HG03103 (cell line): ENCODE measurements at regions not wholly inside any gene's neighbourhood (a gene's known extent, or its start where the extent isn't known, plus 50 kb on each side); places are given as distances from the start of the nearest gene placed in this dataset.
"Not testable (repeated sequence)": the region's sequence is repeated elsewhere in the genome, so short reads cannot be mapped to it uniquely, and the experiment has no call there.

Experiments
- ATAC-seq: cut with Tn5 transposase; IDR thresholded peaks from one replicate; pipeline ENCODE4 v1.9.1; 2021; ENCODE audit warnings: low read depth; ENCODE audit not compliant: unreplicated experiment

DNA sequence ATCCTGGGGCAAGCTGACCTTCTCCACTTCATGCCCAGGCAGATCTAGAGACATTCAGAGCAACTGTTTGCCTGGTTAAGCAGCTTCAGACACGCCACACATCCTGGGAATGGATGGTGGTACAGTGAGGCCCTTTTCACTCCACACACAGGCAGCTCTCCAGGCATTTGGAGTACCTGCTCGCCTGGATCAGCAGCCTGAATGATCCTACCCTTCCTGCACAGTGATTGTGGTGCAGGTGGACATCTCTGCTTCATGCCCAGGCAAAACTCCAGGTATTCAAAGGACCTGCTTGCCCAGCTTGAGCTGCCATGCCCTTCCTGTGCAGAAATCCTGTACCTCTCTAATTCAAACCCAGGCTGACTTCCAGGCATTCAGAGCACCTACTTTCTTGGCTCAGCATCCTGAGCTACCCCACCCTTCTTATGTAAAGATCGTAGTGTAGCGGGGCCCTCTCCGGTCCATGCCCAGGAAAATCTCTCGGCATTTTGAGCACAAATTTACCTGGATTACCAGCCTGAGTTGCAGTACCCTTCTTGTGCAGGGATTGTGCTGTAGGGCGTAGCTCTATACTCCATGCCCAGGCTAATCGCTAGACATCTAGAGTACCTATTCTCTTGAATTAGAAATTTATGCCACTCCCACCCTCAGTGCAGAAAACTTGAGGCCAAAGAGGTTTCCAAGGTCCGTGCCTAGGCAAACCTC is 972.8 kb downstream of the ANKRD7 start:
- peak; percentile 6 for ATAC-seq

DNA sequence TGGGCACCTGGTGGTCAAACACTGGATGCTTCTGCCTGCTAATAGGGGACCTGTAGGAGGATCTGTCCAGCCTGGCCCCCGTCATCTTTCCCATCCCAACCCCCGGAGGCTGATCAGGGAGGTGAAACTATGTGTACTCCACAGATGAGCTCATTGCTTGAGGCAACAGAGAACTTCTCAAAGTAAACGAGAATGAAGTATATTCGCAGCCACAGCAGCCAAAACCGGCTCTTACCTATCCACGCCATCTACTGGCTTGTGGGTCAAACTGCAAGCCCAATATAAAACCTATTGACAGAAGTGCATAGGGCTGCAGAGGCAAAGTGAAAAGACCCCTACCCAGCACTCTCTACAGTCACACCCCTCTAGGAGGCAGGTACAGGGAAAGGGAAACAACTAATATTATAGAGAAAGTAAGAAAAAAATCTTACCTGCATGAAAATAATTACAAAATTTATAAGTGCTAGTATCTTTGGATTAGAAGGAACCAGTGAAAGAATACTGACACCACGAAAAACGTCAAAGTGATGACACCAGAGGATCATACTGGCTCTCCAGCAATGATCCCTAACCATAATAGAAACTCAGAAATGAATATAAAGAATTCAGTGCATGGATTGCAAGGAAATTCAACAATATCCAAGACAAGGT is 973.5 kb downstream of the ANKRD7 start:
- peak; percentile 94 for ATAC-seq

DNA sequence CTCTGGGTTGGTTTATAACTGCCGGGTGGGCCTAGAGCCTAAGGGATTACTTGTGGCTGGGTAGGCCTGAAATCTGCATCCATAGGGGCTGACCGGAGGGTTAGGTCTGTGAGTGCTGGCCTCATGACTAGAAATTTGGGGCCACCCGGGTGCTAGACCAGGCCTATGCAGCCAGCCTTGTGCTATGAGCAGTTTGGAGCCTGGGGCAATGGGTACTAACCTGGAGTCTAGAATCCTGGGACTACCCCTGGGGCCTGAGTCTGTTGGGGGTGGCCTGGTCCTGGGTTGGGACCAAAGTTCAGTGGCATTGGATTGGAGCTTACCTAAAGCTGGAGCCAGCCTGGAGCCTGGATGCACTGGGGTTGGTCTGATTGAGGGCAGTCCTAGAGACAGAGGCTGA is 995.2 kb downstream of the ANKRD7 start:
- ATAC-seq, result no peak

DNA sequence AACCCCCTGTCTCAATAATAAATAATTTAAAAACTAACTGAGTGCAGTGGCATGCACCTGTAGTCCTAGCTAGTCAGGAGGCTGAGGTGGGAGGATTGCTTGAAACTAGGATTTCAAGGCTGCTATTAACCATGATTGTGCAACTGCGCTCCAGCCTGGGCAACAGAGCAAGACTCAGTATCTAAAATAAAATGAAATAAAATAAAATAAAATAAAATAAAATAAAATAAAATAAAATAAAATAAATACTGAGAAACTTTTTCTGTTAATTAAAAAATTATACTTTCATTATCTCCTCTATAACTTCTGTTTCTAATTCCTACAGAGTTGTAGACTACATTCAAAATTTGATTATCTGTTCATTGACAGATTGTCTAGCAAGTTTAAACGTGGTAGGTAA is 999.4 kb downstream of the ANKRD7 start:
- no peak for ATAC-seq

DNA sequence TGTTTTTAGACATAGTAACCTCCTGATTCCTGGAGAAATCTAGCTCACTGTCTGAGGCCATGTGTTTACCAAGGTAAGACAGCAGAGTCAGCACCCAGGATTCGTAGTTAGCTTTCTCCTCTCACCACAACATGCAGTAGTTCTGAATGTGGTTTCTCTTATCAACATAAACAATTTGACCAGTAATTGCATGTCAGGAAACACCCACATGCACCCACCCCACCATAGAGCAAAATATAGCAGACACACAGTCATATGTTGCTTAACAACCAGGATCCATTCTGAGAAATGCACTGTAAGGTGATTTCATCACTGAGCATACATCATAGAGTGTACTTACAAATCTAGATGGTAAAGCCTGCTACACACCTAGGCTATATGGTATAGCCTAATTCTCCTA is 1004.0 kb downstream of the ANKRD7 start:
- no peak for ATAC-seq

DNA sequence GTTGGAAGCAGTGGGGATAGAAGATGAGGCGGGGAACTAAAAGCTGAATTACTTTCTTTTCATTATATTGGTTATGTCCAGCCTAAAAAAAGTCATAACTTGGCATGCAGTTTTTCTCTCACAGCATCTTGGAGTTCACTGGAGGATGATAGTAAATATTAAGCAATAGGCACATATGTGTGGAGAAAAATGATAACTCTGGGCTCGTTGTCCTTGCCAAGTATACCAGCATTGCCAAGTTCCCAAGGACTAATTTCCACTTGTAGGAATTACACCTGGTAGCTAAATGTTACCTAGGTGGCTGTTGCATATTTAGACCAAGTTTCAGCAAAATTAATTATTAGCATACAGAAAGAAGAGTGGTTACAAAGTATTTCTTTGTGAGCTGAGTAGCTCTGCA is 1007.6 kb downstream of the ANKRD7 start:
- no peak for ATAC-seq

DNA sequence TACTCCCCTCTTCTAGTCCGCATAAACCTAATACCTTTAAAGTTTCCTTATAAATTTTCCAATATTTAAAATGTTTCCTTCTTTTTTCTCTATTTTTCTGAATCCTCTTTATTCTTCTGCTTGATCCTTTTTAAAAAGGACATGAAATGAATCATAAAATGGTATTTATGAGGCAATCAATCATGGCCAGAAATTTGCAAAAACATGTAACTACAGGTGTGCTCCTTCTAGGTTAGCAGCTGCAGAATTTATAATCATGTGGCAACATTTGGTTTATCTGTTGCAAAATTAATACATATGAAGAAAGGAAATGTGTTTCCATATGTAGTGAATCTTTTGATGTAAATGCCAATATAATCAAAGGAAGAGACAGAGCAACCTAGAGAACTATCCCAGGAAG is 1008.5 kb downstream of the ANKRD7 start:
- no peak for ATAC-seq

DNA sequence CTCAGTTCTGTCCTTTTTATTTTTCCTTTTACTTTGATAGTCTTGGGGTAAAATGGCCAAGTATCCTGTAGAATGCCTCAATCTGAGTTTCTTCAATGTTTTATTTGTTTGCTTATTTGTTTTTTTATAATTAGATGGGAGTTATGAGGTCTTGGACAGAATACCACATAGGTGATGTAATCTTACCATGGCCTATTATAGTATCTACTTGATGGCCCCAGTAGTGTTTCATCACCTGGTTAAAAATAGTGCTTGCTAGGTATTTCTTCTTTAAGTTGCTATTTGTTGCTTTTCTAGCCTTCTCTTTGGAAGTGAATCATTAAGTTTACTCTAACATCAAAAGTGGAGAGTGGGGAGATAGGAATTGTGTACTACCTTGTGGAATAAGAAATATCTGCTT is 1020.0 kb upstream of the KCND2 start:
- no peak for ATAC-seq

DNA sequence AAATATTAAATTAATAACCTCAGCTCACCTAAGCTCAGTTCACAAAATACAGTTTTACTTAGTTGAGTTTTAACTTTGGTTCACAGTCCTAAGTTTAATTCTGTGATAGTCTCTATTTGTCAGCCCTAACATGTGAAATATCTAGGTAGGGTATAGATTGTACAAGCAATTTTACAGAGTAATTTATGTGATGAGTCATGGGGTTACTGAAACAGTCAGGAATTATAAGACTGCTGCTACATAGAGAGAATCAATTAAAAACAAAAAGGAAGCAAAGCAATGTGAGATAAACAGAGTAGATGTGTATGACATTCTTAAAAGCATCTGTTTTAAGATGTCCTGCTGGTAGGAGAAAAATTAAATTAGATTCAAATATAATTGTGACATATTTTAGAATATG is 1018.2 kb upstream of the KCND2 start:
- ATAC-seq, result no peak

DNA sequence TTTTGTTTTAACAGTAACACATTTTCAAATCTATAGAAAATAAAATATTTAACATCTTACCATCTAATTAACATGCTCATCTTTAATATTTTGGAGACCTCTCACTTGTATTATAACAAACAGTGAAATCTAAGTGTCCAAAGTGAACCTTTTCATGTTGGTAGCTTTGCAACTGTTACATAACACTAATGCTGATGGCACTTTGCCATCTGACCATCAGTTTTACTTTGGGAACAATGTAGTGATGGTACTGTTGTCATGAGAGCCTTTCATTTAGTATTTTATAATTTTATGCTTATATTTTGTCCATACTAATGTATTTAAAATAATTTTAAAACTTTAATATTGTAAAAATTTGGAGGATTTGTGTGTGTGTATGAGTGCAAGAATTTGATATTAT is 1017.0 kb upstream of the KCND2 start:
- ATAC-seq, result no peak

DNA sequence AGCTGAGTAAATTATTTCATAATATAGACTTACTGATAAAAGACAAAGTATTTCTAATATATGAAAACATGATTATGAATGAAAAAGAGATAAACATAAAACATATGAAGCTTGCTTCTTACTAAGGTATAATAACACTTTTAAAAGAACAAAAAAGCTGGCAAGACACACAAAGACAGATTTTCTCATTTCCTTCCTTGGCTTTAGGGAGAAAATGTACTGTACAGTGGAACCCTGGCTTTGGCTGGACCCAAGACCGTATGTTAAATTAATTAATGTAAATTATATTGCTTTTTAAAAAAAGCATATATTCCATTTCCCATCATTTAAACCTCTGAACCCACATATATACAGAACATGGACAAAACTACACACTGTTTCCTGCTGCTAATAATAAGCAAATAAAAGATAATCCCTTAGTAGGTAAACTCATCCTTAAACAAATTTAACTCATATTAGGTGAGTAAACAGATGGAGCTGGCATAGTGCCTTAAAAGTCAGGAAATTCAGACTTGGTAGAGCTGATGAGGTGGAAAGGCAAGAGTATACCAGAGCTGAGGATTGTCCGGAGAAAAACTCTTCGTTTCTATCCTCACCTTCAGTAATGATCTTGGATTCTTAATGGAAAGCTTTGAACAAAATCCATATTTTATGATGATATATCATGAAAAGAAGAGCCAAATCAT is 1016.4 kb upstream of the KCND2 start:
- ATAC-seq, result no peak

DNA sequence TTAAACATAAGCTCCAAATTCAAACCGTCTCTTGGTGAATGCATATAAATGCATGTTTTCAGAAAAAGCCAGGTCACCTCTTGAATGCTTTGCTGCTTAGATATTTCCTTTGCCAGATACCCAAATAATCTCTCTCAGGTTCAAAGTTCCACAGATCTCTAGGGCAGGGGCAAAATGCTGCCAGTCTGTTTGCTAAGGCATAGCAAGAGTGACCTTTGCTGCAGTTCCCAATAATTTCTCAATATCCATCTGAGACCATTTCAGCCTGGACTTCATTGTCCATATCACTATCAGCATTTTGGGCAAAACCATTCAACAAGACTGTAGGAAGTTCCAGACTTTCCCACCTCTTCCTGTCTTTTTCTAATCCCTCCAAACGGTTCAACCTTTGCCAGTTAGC is 1006.2 kb upstream of the KCND2 start:
- ATAC-seq, result not testable (repeated sequence)

DNA sequence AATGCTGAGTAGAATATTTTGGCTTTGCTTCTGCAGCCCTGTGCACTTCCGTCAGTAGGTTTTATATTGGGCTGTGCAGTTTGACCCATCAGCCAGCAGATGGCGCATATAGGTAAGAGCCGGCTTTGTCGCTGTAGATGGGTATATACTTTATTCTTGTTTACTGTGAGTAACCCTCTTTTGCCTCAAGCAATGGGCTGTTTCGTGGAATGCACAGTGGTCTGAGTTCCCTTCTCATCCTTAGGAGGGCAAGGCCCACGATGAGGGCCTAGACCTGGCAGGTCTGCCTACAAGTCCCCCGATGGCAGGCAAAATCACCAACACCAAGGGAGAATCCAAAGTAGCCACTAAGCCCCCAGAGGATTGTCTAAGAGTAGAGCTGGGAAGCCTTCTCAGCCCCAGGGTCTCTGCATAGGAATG is 1002.9 kb upstream of the KCND2 start:
- ATAC-seq, result peak; percentile 98

DNA sequence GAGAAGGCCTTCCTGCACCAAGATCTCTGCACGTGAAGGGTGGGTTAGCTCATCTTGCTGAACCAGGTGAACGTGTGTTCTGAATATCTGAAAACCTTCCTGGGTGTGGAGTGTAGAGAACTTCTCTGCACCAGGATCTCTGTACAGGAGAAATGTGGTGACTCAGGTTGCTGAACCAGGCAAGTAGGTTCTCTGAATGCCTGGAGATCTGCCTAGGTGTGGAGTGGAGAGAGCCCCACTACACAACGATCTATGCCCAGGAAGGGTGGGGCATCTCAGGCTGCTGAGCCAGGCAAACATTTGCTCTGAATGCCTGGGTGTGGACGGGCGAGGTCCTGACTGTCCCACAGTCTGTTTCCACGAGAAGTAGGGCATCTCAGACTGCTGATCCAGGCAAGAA is 1002.3 kb upstream of the KCND2 start:
- no peak for ATAC-seq

DNA sequence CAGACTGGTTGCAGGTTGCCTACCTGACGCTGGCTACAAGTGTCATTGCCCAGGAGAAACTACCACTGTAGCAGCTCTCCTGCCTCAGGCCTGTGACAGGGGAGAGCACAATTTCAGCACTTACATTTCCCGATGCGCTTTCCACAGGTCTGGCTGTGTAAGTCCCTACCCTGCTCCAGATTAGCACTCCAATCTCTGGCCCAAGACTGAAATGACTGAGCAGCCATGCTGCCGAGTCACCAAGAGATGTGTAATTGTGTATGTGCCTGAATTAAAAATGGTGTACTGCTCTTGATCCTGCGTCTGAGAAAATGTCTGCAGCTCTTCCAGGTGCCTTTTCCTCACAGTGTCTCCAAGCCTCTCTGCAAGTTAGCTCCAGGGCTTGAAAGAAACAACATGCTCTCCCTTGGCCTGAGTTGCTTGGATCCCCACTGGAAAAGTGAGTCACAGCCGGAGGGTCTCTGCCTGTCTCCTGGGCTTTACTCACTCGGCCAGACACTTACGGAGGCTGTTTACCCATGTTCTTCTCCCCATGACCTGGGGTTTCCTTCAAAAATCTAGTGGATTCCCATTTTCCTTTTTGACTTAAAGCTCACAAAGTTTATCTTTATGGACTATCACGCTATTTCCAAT is 1001.7 kb upstream of the KCND2 start:
- ATAC-seq, result no peak

DNA sequence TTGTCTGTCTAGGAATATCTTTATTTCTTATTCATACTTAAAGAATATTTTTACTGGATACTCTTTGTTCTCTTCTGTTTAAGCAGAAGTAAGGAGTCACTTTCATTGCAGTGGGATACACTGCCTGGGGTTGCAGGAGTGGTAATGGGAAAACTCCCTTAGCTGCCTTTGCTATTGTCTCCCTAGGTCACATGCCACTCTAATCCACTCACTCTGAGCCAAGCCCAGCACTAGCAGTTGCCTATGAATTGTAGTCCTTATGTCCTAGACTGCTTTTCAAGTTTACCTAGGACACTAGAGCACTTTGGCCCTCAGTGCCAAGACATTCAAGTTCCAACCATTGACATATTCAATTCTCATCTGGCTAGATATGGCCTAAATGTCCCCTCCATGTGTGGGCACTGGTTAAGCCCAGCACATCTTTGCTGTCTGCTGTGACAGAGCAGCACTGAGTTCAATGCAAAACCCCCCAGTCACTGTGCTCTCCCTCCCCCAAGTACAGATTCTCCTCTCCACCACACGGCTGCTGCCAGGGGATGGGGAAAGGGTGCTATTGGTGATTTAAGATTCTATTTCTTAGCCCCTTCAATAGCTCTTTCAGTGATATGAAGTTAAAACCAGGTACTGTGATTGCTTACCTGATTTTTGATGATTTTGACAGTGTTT is 991.7 kb upstream of the KCND2 start:
- no peak for ATAC-seq

DNA sequence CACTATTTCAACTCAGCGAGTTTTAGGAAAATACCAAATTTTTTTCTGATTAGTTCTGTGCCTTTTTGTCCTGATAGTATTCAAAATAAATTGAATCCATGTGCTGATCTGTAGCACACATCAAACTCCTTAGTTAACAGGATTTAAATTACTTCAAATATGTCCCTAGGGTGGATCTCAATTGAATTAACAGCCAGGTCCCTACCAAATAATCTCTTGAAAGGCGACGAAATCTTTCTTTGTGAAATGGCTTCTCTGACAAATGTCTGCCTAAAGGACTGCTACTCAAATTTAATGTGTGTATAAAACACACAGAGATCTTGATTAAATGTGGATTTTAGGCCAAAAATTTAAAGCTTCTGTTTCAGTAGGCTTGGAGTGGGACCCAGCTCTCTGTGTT is 989.6 kb upstream of the KCND2 start:
- ATAC-seq, result no peak

DNA sequence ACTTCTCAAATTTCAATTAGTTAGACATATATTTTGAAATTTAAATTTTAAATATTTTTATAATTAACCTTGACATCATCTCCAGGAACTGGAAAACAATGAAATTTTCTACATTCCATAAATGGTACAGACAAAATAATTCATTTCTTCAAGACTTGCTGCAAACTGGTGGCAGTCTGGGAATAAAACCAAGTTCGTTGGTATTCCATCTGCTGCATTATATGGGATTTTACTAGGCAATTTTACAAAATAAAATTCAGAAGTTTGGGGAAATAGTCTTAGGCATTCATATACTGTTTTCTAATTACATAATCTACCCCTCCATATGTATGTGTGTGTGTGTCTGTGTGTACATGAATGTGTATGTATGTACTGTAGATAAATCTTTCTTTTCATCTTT is 984.6 kb upstream of the KCND2 start:
- ATAC-seq, result no peak

DNA sequence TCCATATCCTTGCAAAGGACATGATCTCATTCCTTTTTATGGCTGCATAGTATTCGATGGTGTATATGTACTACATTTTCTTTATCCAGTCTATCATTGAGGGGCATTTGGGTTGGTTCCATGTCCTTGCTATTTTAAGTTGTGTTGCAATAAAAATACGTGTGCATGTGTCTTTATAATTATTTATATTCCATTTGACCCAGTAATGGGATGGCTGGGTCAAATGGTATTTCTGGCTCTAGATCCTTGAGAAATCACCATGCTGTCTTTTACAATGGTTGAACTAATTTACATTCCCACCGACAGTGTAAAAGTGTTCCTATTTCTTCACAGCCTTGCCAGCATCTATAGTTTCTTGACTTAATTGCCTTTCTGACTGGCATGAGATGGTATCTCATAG is 972.6 kb upstream of the KCND2 start:
- ATAC-seq, result not testable (repeated sequence)

DNA sequence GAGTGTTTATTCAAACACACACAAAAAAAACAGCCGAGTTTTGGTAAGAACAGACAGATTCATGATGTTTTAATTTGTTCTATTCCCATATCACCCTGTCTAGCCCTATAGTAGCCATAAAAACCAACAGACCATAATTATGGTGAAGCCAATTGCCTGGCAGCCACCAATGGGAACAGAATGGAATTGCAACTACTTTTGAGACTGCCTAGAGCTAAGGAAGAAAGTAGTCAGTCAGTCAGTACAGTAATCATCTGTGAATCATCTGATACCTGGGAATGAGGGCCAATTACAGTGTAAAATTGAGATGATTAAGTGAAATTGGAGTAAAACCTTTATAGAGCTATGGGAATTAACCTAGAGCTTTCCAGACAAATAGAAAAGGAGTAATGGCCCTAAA is 952.7 kb upstream of the KCND2 start:
- ATAC-seq, result no peak

DNA sequence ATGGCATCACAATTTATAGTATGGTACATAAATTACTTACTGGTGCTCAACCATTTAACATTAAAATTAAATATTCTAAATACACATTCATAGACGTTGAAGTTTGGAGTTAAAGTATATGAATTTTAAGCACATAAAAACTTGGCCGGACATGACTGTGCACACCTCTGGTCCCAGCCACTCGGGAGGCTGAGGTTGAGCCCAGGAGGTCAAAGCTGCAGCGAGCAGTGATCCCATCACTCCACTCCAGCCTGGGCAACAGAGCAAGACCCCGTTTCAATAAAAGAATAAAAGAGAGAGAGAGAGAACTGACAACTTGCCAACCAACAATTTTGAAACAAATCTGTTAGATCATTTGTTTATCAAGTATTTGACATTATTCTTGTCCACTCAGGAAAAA is 943.3 kb upstream of the KCND2 start:
- no peak for ATAC-seq
